Mesenchymal stem cell (in vitro differentiated cells and primary cell): ENCODE measurements at regions not wholly inside any gene's neighbourhood (a gene's known extent, or its start where the extent isn't known, plus 50 kb on each side); places are given as distances from the start of the nearest gene placed in this dataset.

Experiments used
- DNase-seq: peaks from one replicate; pipeline ENCODE4 v3.0.0-alpha.2; 2013
- H2AFZ ChIP-seq: one replicate; pipeline ENCODE4 v1.6.1; 2013; ENCODE audit warnings: low read depth, mild to moderate bottlenecking, control low read depth, inconsistent platforms, low read length, moderate library complexity
- H2AK5ac ChIP-seq: 2 replicates; pipeline ENCODE4 v1.6.1; 2013; ENCODE audit warnings: low read length, moderate library complexity, mild to moderate bottlenecking, inconsistent platforms; ENCODE audit not compliant: severe bottlenecking
- H2BK120ac ChIP-seq: one replicate; pipeline ENCODE4 v1.6.1; 2013; ENCODE audit warnings: low read depth, mild to moderate bottlenecking, inconsistent platforms, low read length, moderate library complexity
- H2BK12ac ChIP-seq, 2 experiments: one replicate each; pipeline ENCODE4 v1.6.1; 2013; ENCODE audit warnings: inconsistent platforms in 2 of 2, low read length in 2 of 2, mild to moderate bottlenecking in 2 of 2, moderate library complexity in 2 of 2, control low read depth in 1 of 2
- H2BK15ac ChIP-seq: one replicate; pipeline ENCODE4 v1.6.1; 2013; ENCODE audit warnings: mild to moderate bottlenecking, low read depth, inconsistent platforms; ENCODE audit not compliant: poor library complexity, severe bottlenecking
- H2BK5ac ChIP-seq: 2 replicates; pipeline ENCODE4 v1.6.1; 2013; ENCODE audit warnings: low read depth, mild to moderate bottlenecking, low read length, control low read depth, inconsistent platforms; ENCODE audit not compliant: poor library complexity, severe bottlenecking
- H3K14ac ChIP-seq, 2 experiments: one replicate each; pipeline ENCODE4 v1.6.1; 2013; ENCODE audit warnings: inconsistent platforms in 2 of 2, low read length in 2 of 2, control low read depth in 1 of 2, mild to moderate bottlenecking in 1 of 2, moderate library complexity in 1 of 2
- H3K18ac ChIP-seq, 2 experiments: one replicate each; pipeline ENCODE4 v1.6.1; 2013; ENCODE audit warnings: inconsistent platforms in 2 of 2, low read length in 2 of 2, control low read depth in 1 of 2, low read depth in 1 of 2, mild to moderate bottlenecking in 1 of 2
- H3K23ac ChIP-seq, 2 experiments: one replicate each; pipeline ENCODE4 v1.6.1; 2013; ENCODE audit warnings: inconsistent platforms in 2 of 2, low read length in 2 of 2, mild to moderate bottlenecking in 2 of 2, moderate library complexity in 2 of 2, control low read depth in 1 of 2
- H3K27ac ChIP-seq: 2 replicates; pipeline ENCODE4 v1.5.1; 2013; ENCODE audit warnings: mild to moderate bottlenecking, moderate library complexity, low read length, control low read depth, inconsistent platforms; ENCODE audit not compliant: poor library complexity, severe bottlenecking
- H3K27me3 ChIP-seq, 2 experiments: 2 replicates each; pipeline versions ENCODE4 v1.6.1 to v1.7.0; 2013; ENCODE audit warnings: low read length in 2 of 2, mild to moderate bottlenecking in 2 of 2, moderate library complexity in 2 of 2, control low read depth in 1 of 2, inconsistent platforms in 1 of 2; ENCODE audit not compliant: control insufficient read depth in 1 of 2, insufficient read depth in 1 of 2
- H3K36me3 ChIP-seq, 2 experiments: 2 replicates each; pipeline versions ENCODE4 v1.6.1 to v1.7.0; 2013; ENCODE audit warnings: low read length in 2 of 2, control low read depth in 1 of 2, inconsistent platforms in 1 of 2, low read depth in 1 of 2, mild to moderate bottlenecking in 1 of 2; ENCODE audit not compliant: insufficient read depth in 2 of 2, control insufficient read depth in 1 of 2
- H3K4ac ChIP-seq, 2 experiments: one replicate each; pipeline ENCODE4 v1.6.1; 2013; ENCODE audit warnings: inconsistent platforms in 2 of 2, low read length in 2 of 2, mild to moderate bottlenecking in 2 of 2, moderate library complexity in 2 of 2, control low read depth in 1 of 2, low read depth in 1 of 2
- H3K4me1 ChIP-seq: 2 replicates; pipeline ENCODE4 v1.6.1; 2013; ENCODE audit warnings: low read depth, low read length, control low read depth; ENCODE audit not compliant: control insufficient read depth, insufficient read depth
- H3K4me2 ChIP-seq: 2 replicates; pipeline ENCODE4 v1.6.1; 2013; ENCODE audit warnings: low read length, mild to moderate bottlenecking, inconsistent platforms; ENCODE audit not compliant: poor library complexity, severe bottlenecking
- H3K4me3 ChIP-seq, 2 experiments: 2 replicates each; pipeline versions ENCODE4 v1.5.1 to v1.7.0; 2013; ENCODE audit warnings: low read length in 2 of 2, mild to moderate bottlenecking in 2 of 2, control low read depth in 1 of 2, low read depth in 1 of 2; ENCODE audit not compliant: insufficient read depth in 1 of 2
- H3K79me1 ChIP-seq: replicated peaks from 2 replicates; pipeline ENCODE4 v1.6.1; 2013; ENCODE audit warnings: mild to moderate bottlenecking, control low read depth, low read length, inconsistent platforms; ENCODE audit not compliant: poor library complexity, severe bottlenecking
- H3K9ac ChIP-seq: 2 replicates; pipeline ENCODE4 v1.7.0; 2013; ENCODE audit warnings: mild to moderate bottlenecking, low read length, moderate library complexity
- H3K9me3 ChIP-seq: 2 replicates; pipeline ENCODE4 v1.7.0; 2013; ENCODE audit warnings: mild to moderate bottlenecking, low read length; ENCODE audit not compliant: control insufficient read depth
- H4K8ac ChIP-seq: one replicate; pipeline ENCODE4 v1.6.1; 2013; ENCODE audit warnings: inconsistent platforms, mild to moderate bottlenecking, low read length, moderate library complexity
- H4K91ac ChIP-seq: one replicate; pipeline ENCODE4 v1.6.1; 2013; ENCODE audit warnings: mild to moderate bottlenecking, low read length, inconsistent platforms
- WGBS: methylation state at CpG from one replicate; pipeline ENCODE4 v1.1.7; 2013; ENCODE audit warnings: mixed read lengths; 5-methylcytosine and 5-hydroxymethylcytosine counted together

DNA sequence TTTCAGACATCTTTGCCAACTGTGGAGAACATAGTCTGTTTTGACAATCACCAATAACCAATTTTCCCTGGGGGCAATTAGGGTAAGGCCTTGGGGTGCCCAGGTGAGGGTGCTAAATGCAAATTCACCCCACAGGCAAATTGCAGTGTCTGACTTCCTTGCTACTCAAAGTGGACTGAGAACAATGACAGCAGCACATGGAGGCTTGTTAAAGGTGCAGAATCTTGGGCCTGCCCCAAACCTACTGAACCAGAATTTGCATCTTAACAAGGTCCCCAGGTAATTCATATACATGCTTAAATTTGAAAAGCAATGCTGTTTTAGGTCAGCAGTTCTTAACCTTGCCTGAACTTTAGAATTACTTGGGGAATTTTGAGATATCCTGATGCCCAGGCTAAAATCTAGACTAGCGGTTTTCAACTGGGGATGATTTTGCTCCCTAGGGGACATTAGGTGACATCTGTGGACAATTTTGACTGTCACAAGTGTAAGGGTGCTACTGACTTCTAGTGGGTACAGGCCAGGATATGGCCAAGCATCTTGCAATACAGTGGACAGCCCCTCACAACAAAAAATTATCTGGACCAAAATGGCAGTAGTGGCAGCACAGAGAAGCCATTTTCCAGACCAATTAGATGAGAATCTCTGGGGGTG, 80.2 kb upstream of the GCFC2 start:
- Histone ChIP-seq H2BK120ac (no peak overlapping the region), H3K4me2 (no peak overlapping the region), H3K14ac (peak overlapping the region in 1 of 2 experiments; percentile 55), H2BK12ac (no peak overlapping the region), H3K27ac (no peak overlapping the region), H3K9ac (no peak overlapping the region), H2BK15ac (no peak overlapping the region), H3K79me1 (no peaks in the 10 kb centered on the region), H3K36me3 (no peaks in the 10 kb centered on the region), H4K8ac (no peak overlapping the region), H2AK5ac (no peak overlapping the region), H3K4ac (no peak overlapping the region), H3K23ac (no peak overlapping the region), H3K18ac (no peak overlapping the region), H4K91ac (no peak overlapping the region), H2AFZ (no peak overlapping the region), H3K4me1 (no peaks in the 10 kb centered on the region), H3K27me3 (peaks cover 0 to 8% of the 10 kb centered on the region in 2 experiments), H3K9me3 (no peaks in the 10 kb centered on the region), H3K4me3 (no peak overlapping the region), H2BK5ac (no peak overlapping the region)
- WGBS: 97% methylated on average over 1 of the region's 1 CpG
- DNase-seq: no peak

GRCh38 chr2:75790121-75790813, 79.6 kb upstream of the GCFC2 start:
- no peak overlapping the region for H3K23ac ChIP-seq
- H3K9me3 ChIP-seq: no peaks in the 10 kb centered on the region
- H3K18ac ChIP-seq: no peak overlapping the region
- peaks cover 0 to 8% of the 10 kb centered on the region in 2 experiments for H3K27me3 ChIP-seq
- no peak overlapping the region for H2BK5ac ChIP-seq
- H3K4me3 ChIP-seq: no peak overlapping the region
- H3K36me3 ChIP-seq: no peaks in the 10 kb centered on the region
- WGBS: 59% methylated on average over 5 of the region's 5 CpGs
- H3K9ac ChIP-seq: no peak overlapping the region
- H3K14ac ChIP-seq: no peak overlapping the region
- H3K4ac ChIP-seq: no peak overlapping the region
- no peak overlapping the region for H2BK15ac ChIP-seq
- no peak overlapping the region for H2AK5ac ChIP-seq
- H3K4me1 ChIP-seq: no peaks in the 10 kb centered on the region
- H3K27ac ChIP-seq: no peak overlapping the region
- no peak overlapping the region for H2AFZ ChIP-seq
- DNase-seq: no peak
- no peak overlapping the region for H3K4me2 ChIP-seq
- no peak overlapping the region for H4K91ac ChIP-seq
- no peak overlapping the region for H2BK12ac ChIP-seq
- no peak overlapping the region for H4K8ac ChIP-seq
- no peaks in the 10 kb centered on the region for H3K79me1 ChIP-seq
- no peak overlapping the region for H2BK120ac ChIP-seq

GRCh38 chr2:75788902-75789301, 78.2 kb upstream of the GCFC2 start:
- no peak overlapping the region for H2AFZ ChIP-seq
- H3K23ac ChIP-seq: no peak overlapping the region
- H3K18ac ChIP-seq: no peak overlapping the region
- no peaks in the 10 kb centered on the region for H3K4me1 ChIP-seq
- no peak overlapping the region for H3K27ac ChIP-seq
- H4K8ac ChIP-seq: no peak overlapping the region
- H3K4me3 ChIP-seq: no peak overlapping the region
- no peak overlapping the region for H2AK5ac ChIP-seq
- no peak overlapping the region for H3K9ac ChIP-seq
- DNase-seq: peak; percentile 2
- H3K4ac ChIP-seq: no peak overlapping the region
- no peak overlapping the region for H3K4me2 ChIP-seq
- no peak overlapping the region for H2BK5ac ChIP-seq
- H2BK15ac ChIP-seq: no peak overlapping the region
- H3K27me3 ChIP-seq: peaks cover 3 to 8% of the 10 kb centered on the region in 2 experiments
- H3K36me3 ChIP-seq: no peaks in the 10 kb centered on the region
- H2BK120ac ChIP-seq: no peak overlapping the region
- H3K9me3 ChIP-seq: no peaks in the 10 kb centered on the region
- no peak overlapping the region for H2BK12ac ChIP-seq
- H3K79me1 ChIP-seq: no peaks in the 10 kb centered on the region
- 100% methylated on average over 1 of the region's 1 CpG for WGBS
- H4K91ac ChIP-seq: no peak overlapping the region
- no peak overlapping the region for H3K14ac ChIP-seq

GRCh38 chr2:75788154-75788553, 77.4 kb upstream of the GCFC2 start:
- H3K9me3 ChIP-seq: no peaks in the 10 kb centered on the region
- WGBS: 81% methylated on average over 4 of the region's 4 CpGs
- H3K27ac ChIP-seq: no peak overlapping the region
- H4K91ac ChIP-seq: no peak overlapping the region
- H3K9ac ChIP-seq: no peak overlapping the region
- H3K4me2 ChIP-seq: no peak overlapping the region
- no peak overlapping the region for H2BK120ac ChIP-seq
- H4K8ac ChIP-seq: no peak overlapping the region
- H2BK12ac ChIP-seq: no peak overlapping the region
- H2BK5ac ChIP-seq: no peak overlapping the region
- peaks cover 3 to 8% of the 10 kb centered on the region in 2 experiments for H3K27me3 ChIP-seq
- H3K36me3 ChIP-seq: no peaks in the 10 kb centered on the region
- no peak overlapping the region for H3K23ac ChIP-seq
- no peak overlapping the region for H2AFZ ChIP-seq
- DNase-seq: no peak
- no peaks in the 10 kb centered on the region for H3K4me1 ChIP-seq
- no peak overlapping the region for H2AK5ac ChIP-seq
- H3K14ac ChIP-seq: no peak overlapping the region
- no peak overlapping the region for H2BK15ac ChIP-seq
- no peak overlapping the region for H3K4me3 ChIP-seq
- no peak overlapping the region for H3K18ac ChIP-seq
- H3K79me1 ChIP-seq: no peaks in the 10 kb centered on the region
- H3K4ac ChIP-seq: no peak overlapping the region
